LNCAP (cell line): ENCODE measurements at regions not wholly inside any gene's neighbourhood (a gene's known extent, or its start where the extent isn't known, plus 50 kb on each side); places are given as distances from the start of the nearest gene placed in this dataset.

Source experiments
- CTCF ChIP-seq: fragments of 450-650 bp; IDR thresholded peaks from 2 replicates; pipeline ENCODE4 v1.5.1; 2017; ENCODE audit warnings: mild to moderate bottlenecking

- no peak for TF ChIP-seq CTCF
Measured at GRCh38 chr5:152178350-152178699, 226.8 kb downstream of the NMUR2 start.

GRCh38 chr5:152177626-152178349, 227.3 kb downstream of the NMUR2 start:
- no peak for TF ChIP-seq CTCF

- no peak for TF ChIP-seq CTCF
Measured at GRCh38 chr5:152171888-152172287, 233.2 kb downstream of the NMUR2 start.

GRCh38 chr5:152170350-152170749, 234.7 kb downstream of the NMUR2 start:
- TF ChIP-seq CTCF, result no peak

- no peak for TF ChIP-seq CTCF
Measured at GRCh38 chr5:152164860-152165259, 240.2 kb upstream of the GLRA1 start.

- TF ChIP-seq CTCF, result no peak
Measured at GRCh38 chr5:152151940-152152339, 227.3 kb upstream of the GLRA1 start.

GRCh38 chr5:152151113-152151512, 226.5 kb upstream of the GLRA1 start:
- TF ChIP-seq CTCF, result no peak

GRCh38 chr5:152147286-152147685, 222.6 kb upstream of the GLRA1 start:
- no peak for TF ChIP-seq CTCF
